HCT116 (cell line): ENCODE measurements at regions not wholly inside any gene's neighbourhood (a gene's known extent, or its start where the extent isn't known, plus 50 kb on each side); places are given as distances from the start of the nearest gene placed in this dataset.

Experiments used
- ATAC-seq: fragments of 200-7000 bp; cut with Tn5 transposase; 2 replicates; pipeline ENCODE4 v1.9.1; 2020; ENCODE audit warnings: mild to moderate bottlenecking, moderate library complexity
- BruUV-seq: library from RNA; stranded (reverse); fragments of 400-500 nt; replicated peaks from 2 replicates; lab custom pipeline; 2021; lab: Mats Ljungman, UMichigan
- CTCF ChIA-PET: fragments of 300-600 bp; sonication (Branson Sonifier 250); formaldehyde crosslinking; loops from one replicate; lab custom pipeline; 2021; ENCODE audit warnings: antibody characterized with exemption; lab: Charles Lee
- POLR2A ChIA-PET: fragments of 300-600, 350-600 bp; sonication (Branson Sonifier 250); formaldehyde crosslinking; loops from one replicate; lab custom pipeline; 2021; ENCODE audit warnings: antibody characterized with exemption; lab: Charles Lee
- RAD21 ChIA-PET, 2 experiments: fragments of 300-600 bp; sonication (Branson Sonifier 250); formaldehyde crosslinking; loops; one replicate each; lab custom pipeline; 2023; ENCODE audit warnings: low total read pairs in 2 of 2; ENCODE audit not compliant: uncharacterized antibody in 2 of 2, unreplicated experiment in 2 of 2, low non-redundant PET in 1 of 2; lab: Charles Lee
- DNase-seq: peaks from one replicate; pipeline ENCODE4 v3.0.0-alpha.2; 2010; ENCODE audit warnings: low read depth, low spot score
- H2AFZ ChIP-seq: fragments of 200-600 bp; shearing (Covaris generic), sonication (generic); 2 replicates; pipeline ENCODE4 v1.6.1; 2017; ENCODE audit warnings: low read depth, mixed run types, mixed read lengths, antibody characterized with exemption, low read length; ENCODE audit not compliant: poor library complexity, severe bottlenecking
- H3K27ac ChIP-seq: 2 replicates; pipeline ENCODE4 v1.5.1; 2012; ENCODE audit warnings: low read depth, low read length
- H3K27me3 ChIP-seq: fragments of 200-600 bp; sonication (generic); 2 replicates; pipeline ENCODE4 v1.6.1; 2016; ENCODE audit warnings: mixed run types, low read length, mixed read lengths; ENCODE audit not compliant: insufficient read depth
- H3K36me3 ChIP-seq, 2 experiments: fragments of 200-500 bp in 1 of 2; fragments of 200-600 bp in 1 of 2; sonication (Bioruptor generic) in 1 of 2; sonication (generic) in 1 of 2; 2 replicates each; pipeline versions ENCODE4 v1.5.1 to v1.6.1; 2014 to 2016; ENCODE audit warnings: low read length in 2 of 2, inconsistent platforms in 1 of 2, mixed read lengths in 1 of 2, mixed run types in 1 of 2; ENCODE audit not compliant: insufficient read depth in 2 of 2, control insufficient read depth in 1 of 2
- H3K4me1 ChIP-seq, 2 experiments: fragments of 200-600 bp in 1 of 2; sonication (generic) in 1 of 2; 2 replicates each; pipeline versions ENCODE4 v1.5.1 to v1.6.1; 2012 to 2017; ENCODE audit warnings: low read length in 2 of 2, inconsistent platforms in 1 of 2, mild to moderate bottlenecking in 1 of 2, mixed read lengths in 1 of 2, mixed run types in 1 of 2, moderate library complexity in 1 of 2; ENCODE audit not compliant: insufficient read depth in 2 of 2, control insufficient read depth in 1 of 2
- H3K4me2 ChIP-seq: fragments of 200-600 bp; sonication (generic); 2 replicates; pipeline ENCODE4 v1.6.1; 2017; ENCODE audit warnings: mixed run types, low read length, mixed read lengths
- H3K4me3 ChIP-seq, 2 experiments: fragments of 200-600 bp in 1 of 2; sonication (generic) in 1 of 2; replicated peaks in 1 of 2; 2 replicates each; pipeline ENCODE4 v1.5.1; 2011 to 2016; ENCODE audit warnings: low read length in 2 of 2, control low read depth in 1 of 2, low read depth in 1 of 2, mild to moderate bottlenecking in 1 of 2, mixed read lengths in 1 of 2, mixed run types in 1 of 2
- H3K79me2 ChIP-seq: fragments of 200-600 bp; sonication (generic); 2 replicates; pipeline ENCODE4 v1.6.1; 2017; ENCODE audit warnings: mild to moderate bottlenecking, mixed run types, low read length, moderate library complexity, mixed read lengths; ENCODE audit not compliant: insufficient read depth
- H3K9ac ChIP-seq: fragments of 200-600 bp; sonication (generic); 2 replicates; pipeline ENCODE4 v1.6.1; 2016; ENCODE audit warnings: low read length, mixed read lengths
- H3K9me2 ChIP-seq: fragments of 200-600 bp; sonication (generic), shearing (Covaris generic); 2 replicates; pipeline ENCODE4 v1.6.1; 2017; ENCODE audit warnings: mixed run types, mild to moderate bottlenecking, moderate library complexity; ENCODE audit not compliant: insufficient read depth
- H3K9me3 ChIP-seq, 2 experiments: fragments of 200-500 bp in 1 of 2; fragments of 200-600 bp in 1 of 2; sonication (Bioruptor generic) in 1 of 2; sonication (generic) in 1 of 2; 2 replicates each; pipeline ENCODE4 v1.6.1; 2014 to 2017; ENCODE audit warnings: low read length in 2 of 2, mixed read lengths in 2 of 2, inconsistent platforms in 1 of 2, low read depth in 1 of 2, mild to moderate bottlenecking in 1 of 2, mixed run types in 1 of 2, moderate library complexity in 1 of 2; ENCODE audit not compliant: control insufficient read depth in 1 of 2, insufficient read depth in 1 of 2
- H4K20me1 ChIP-seq: fragments of 200-600 bp; sonication (generic), shearing (Covaris generic); 2 replicates; pipeline ENCODE4 v1.6.1; 2017; ENCODE audit warnings: mixed run types, mild to moderate bottlenecking, moderate library complexity; ENCODE audit not compliant: insufficient read depth
- CBX3 ChIP-seq: IDR thresholded peaks from 2 replicates; pipeline ENCODE4 v1.6.1; 2012; ENCODE audit warnings: low read depth
- EZH2phosphoT487 ChIP-seq: fragments of 200-600 bp; IDR thresholded peaks from 2 replicates; pipeline ENCODE4 v1.6.1; 2018; ENCODE audit warnings: antibody characterized with exemption, borderline replicate concordance
- FOSL1 ChIP-seq: IDR thresholded peaks from 2 replicates; pipeline ENCODE4 v1.6.1; 2012; ENCODE audit warnings: low read depth
- POLR2AphosphoS5 ChIP-seq: IDR thresholded peaks from 2 replicates; pipeline ENCODE4 v1.6.1; 2011; ENCODE audit warnings: mild to moderate bottlenecking, low read depth, low read length, moderate library complexity
- RAD21 ChIP-seq: IDR thresholded peaks from 2 replicates; pipeline ENCODE4 v1.6.1; 2012; ENCODE audit warnings: low read depth, mild to moderate bottlenecking
- intact Hi-C: fragments of 100-400 bp; cut with micrococcal nuclease; formaldehyde crosslinking; loops from 2 replicates; pipeline ENCODE4 v1.10.0; 2022
- TF ChIP-seq, protein P1 (sequence below): IDR thresholded peaks from 2 replicates; pipeline ENCODE4 v1.6.1; 2011; ENCODE audit warnings: mild to moderate bottlenecking, low read length, moderate library complexity; ENCODE audit not compliant: insufficient replicate concordance; ENCODE audit errors: extremely low read depth
- TF ChIP-seq, protein P2 (sequence below), 3 experiments: fragments of 200-600 bp in 1 of 3; sonication (generic) in 1 of 3; IDR thresholded peaks in 2 of 3; conservative IDR thresholded peaks in 1 of 3; 2 replicates each; pipeline ENCODE4 v1.5.1; 2012 to 2017; ENCODE audit warnings: low read depth in 2 of 3, low read length in 2 of 3, antibody characterized with exemption in 1 of 3, borderline replicate concordance in 1 of 3, control low read depth in 1 of 3, mild to moderate bottlenecking in 1 of 3, mixed read lengths in 1 of 3, mixed run types in 1 of 3, moderate library complexity in 1 of 3; ENCODE audit not compliant: insufficient read depth in 1 of 3

DNA sequence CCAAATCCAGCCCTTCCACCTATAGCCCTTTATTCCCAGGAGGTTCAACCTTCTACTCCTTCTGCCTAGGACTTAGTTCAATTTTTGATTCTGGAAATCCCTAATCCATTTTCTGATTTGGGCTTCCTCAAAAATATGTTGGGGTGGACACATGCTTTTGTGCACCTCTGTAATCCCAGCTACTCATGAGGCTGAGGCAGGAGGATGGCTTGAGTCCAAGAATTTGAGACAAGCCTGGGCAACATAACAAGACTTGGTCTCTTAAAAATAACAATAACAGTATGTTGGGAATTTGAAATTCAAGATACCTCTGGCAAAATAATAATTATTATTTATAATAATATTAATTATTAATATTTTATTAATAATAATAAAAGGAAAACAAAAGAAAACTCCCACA is 188.7 kb upstream of the TLE4 start:
- Histone ChIP-seq H3K9me2 (no peaks in the 10 kb centered on the region), H3K9me3 (peaks cover 4 to 6% of the 10 kb centered on the region in 2 experiments; a peak in 2 of 4 replicates), H3K9ac (no peak overlapping the region), H3K79me2 (no peaks in the 10 kb centered on the region), H3K4me2 (no peak overlapping the region), H3K4me1 (no peaks in the 10 kb centered on the region), H3K27ac (no peak overlapping the region), H3K36me3 (no peaks in the 10 kb centered on the region), H3K4me3 (no peak overlapping the region), H3K27me3 (no peaks in the 10 kb centered on the region), H4K20me1 (no peaks in the 10 kb centered on the region), H2AFZ (no peak overlapping the region)
- no peak for ATAC-seq
- no peak for TF ChIP-seq POLR2AphosphoS5
- no peak for TF ChIP-seq FOSL1
- no peak for TF ChIP-seq EZH2phosphoT487
- TF ChIP-seq, protein P1, sequence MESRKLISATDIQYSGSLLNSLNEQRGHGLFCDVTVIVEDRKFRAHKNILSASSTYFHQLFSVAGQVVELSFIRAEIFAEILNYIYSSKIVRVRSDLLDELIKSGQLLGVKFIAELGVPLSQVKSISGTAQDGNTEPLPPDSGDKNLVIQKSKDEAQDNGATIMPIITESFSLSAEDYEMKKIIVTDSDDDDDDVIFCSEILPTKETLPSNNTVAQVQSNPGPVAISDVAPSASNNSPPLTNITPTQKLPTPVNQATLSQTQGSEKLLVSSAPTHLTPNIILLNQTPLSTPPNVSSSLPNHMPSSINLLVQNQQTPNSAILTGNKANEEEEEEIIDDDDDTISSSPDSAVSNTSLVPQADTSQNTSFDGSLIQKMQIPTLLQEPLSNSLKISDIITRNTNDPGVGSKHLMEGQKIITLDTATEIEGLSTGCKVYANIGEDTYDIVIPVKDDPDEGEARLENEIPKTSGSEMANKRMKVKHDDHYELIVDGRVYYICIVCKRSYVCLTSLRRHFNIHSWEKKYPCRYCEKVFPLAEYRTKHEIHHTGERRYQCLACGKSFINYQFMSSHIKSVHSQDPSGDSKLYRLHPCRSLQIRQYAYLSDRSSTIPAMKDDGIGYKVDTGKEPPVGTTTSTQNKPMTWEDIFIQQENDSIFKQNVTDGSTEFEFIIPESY = no peak
- no peak for TF ChIP-seq CBX3
- TF ChIP-seq, protein P2, sequence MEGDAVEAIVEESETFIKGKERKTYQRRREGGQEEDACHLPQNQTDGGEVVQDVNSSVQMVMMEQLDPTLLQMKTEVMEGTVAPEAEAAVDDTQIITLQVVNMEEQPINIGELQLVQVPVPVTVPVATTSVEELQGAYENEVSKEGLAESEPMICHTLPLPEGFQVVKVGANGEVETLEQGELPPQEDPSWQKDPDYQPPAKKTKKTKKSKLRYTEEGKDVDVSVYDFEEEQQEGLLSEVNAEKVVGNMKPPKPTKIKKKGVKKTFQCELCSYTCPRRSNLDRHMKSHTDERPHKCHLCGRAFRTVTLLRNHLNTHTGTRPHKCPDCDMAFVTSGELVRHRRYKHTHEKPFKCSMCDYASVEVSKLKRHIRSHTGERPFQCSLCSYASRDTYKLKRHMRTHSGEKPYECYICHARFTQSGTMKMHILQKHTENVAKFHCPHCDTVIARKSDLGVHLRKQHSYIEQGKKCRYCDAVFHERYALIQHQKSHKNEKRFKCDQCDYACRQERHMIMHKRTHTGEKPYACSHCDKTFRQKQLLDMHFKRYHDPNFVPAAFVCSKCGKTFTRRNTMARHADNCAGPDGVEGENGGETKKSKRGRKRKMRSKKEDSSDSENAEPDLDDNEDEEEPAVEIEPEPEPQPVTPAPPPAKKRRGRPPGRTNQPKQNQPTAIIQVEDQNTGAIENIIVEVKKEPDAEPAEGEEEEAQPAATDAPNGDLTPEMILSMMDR (IDR thresholded peaks at IDR 0.05 in 2 of 3, conservative IDR thresholded peaks at IDR 0.05 in 1 of 3; ENCODE audit: borderline replicate concordance in 1 of 3, insufficient read depth in 1 of 3, low read depth in 2 of 3, low read length in 2 of 3) = no peak
- TF ChIP-seq RAD21 = no peak
- intact Hi-C loops = no loop called here
- ChIA-PET RAD21 (no interaction called here), CTCF (no interaction called here), POLR2A (no interaction called here)
- no TSS peak for BruUV-seq
- no peak for DNase-seq
